Mesenchymal stem cell (in vitro differentiated cells and primary cell): ENCODE measurements at regions not wholly inside any gene's neighbourhood (a gene's known extent, or its start where the extent isn't known, plus 50 kb on each side); places are given as distances from the start of the nearest gene placed in this dataset.

ENCODE experiments used
- DNase-seq: peaks from one replicate; pipeline ENCODE4 v3.0.0-alpha.2; 2013
- H2AFZ ChIP-seq: one replicate; pipeline ENCODE4 v1.6.1; 2013; ENCODE audit warnings: low read depth, mild to moderate bottlenecking, control low read depth, inconsistent platforms, low read length, moderate library complexity
- H2AK5ac ChIP-seq: 2 replicates; pipeline ENCODE4 v1.6.1; 2013; ENCODE audit warnings: low read length, moderate library complexity, mild to moderate bottlenecking, inconsistent platforms; ENCODE audit not compliant: severe bottlenecking
- H2BK120ac ChIP-seq: one replicate; pipeline ENCODE4 v1.6.1; 2013; ENCODE audit warnings: low read depth, mild to moderate bottlenecking, inconsistent platforms, low read length, moderate library complexity
- H2BK12ac ChIP-seq, 2 experiments: one replicate each; pipeline ENCODE4 v1.6.1; 2013; ENCODE audit warnings: inconsistent platforms in 2 of 2, low read length in 2 of 2, mild to moderate bottlenecking in 2 of 2, moderate library complexity in 2 of 2, control low read depth in 1 of 2
- H2BK15ac ChIP-seq: one replicate; pipeline ENCODE4 v1.6.1; 2013; ENCODE audit warnings: mild to moderate bottlenecking, low read depth, inconsistent platforms; ENCODE audit not compliant: poor library complexity, severe bottlenecking
- H2BK5ac ChIP-seq: 2 replicates; pipeline ENCODE4 v1.6.1; 2013; ENCODE audit warnings: low read depth, mild to moderate bottlenecking, low read length, control low read depth, inconsistent platforms; ENCODE audit not compliant: poor library complexity, severe bottlenecking
- H3K14ac ChIP-seq, 2 experiments: one replicate each; pipeline ENCODE4 v1.6.1; 2013; ENCODE audit warnings: inconsistent platforms in 2 of 2, low read length in 2 of 2, control low read depth in 1 of 2, mild to moderate bottlenecking in 1 of 2, moderate library complexity in 1 of 2
- H3K18ac ChIP-seq, 2 experiments: one replicate each; pipeline ENCODE4 v1.6.1; 2013; ENCODE audit warnings: inconsistent platforms in 2 of 2, low read length in 2 of 2, control low read depth in 1 of 2, low read depth in 1 of 2, mild to moderate bottlenecking in 1 of 2
- H3K23ac ChIP-seq, 2 experiments: one replicate each; pipeline ENCODE4 v1.6.1; 2013; ENCODE audit warnings: inconsistent platforms in 2 of 2, low read length in 2 of 2, mild to moderate bottlenecking in 2 of 2, moderate library complexity in 2 of 2, control low read depth in 1 of 2
- H3K27ac ChIP-seq: 2 replicates; pipeline ENCODE4 v1.5.1; 2013; ENCODE audit warnings: mild to moderate bottlenecking, moderate library complexity, low read length, control low read depth, inconsistent platforms; ENCODE audit not compliant: poor library complexity, severe bottlenecking
- H3K27me3 ChIP-seq, 2 experiments: 2 replicates each; pipeline versions ENCODE4 v1.6.1 to v1.7.0; 2013; ENCODE audit warnings: low read length in 2 of 2, mild to moderate bottlenecking in 2 of 2, moderate library complexity in 2 of 2, control low read depth in 1 of 2, inconsistent platforms in 1 of 2; ENCODE audit not compliant: control insufficient read depth in 1 of 2, insufficient read depth in 1 of 2
- H3K36me3 ChIP-seq, 2 experiments: 2 replicates each; pipeline versions ENCODE4 v1.6.1 to v1.7.0; 2013; ENCODE audit warnings: low read length in 2 of 2, control low read depth in 1 of 2, inconsistent platforms in 1 of 2, low read depth in 1 of 2, mild to moderate bottlenecking in 1 of 2; ENCODE audit not compliant: insufficient read depth in 2 of 2, control insufficient read depth in 1 of 2
- H3K4ac ChIP-seq, 2 experiments: one replicate each; pipeline ENCODE4 v1.6.1; 2013; ENCODE audit warnings: inconsistent platforms in 2 of 2, low read length in 2 of 2, mild to moderate bottlenecking in 2 of 2, moderate library complexity in 2 of 2, control low read depth in 1 of 2, low read depth in 1 of 2
- H3K4me1 ChIP-seq: 2 replicates; pipeline ENCODE4 v1.6.1; 2013; ENCODE audit warnings: low read depth, low read length, control low read depth; ENCODE audit not compliant: control insufficient read depth, insufficient read depth
- H3K4me2 ChIP-seq: 2 replicates; pipeline ENCODE4 v1.6.1; 2013; ENCODE audit warnings: low read length, mild to moderate bottlenecking, inconsistent platforms; ENCODE audit not compliant: poor library complexity, severe bottlenecking
- H3K4me3 ChIP-seq, 2 experiments: 2 replicates each; pipeline versions ENCODE4 v1.5.1 to v1.7.0; 2013; ENCODE audit warnings: low read length in 2 of 2, mild to moderate bottlenecking in 2 of 2, control low read depth in 1 of 2, low read depth in 1 of 2; ENCODE audit not compliant: insufficient read depth in 1 of 2
- H3K79me1 ChIP-seq: replicated peaks from 2 replicates; pipeline ENCODE4 v1.6.1; 2013; ENCODE audit warnings: mild to moderate bottlenecking, control low read depth, low read length, inconsistent platforms; ENCODE audit not compliant: poor library complexity, severe bottlenecking
- H3K9ac ChIP-seq: 2 replicates; pipeline ENCODE4 v1.7.0; 2013; ENCODE audit warnings: mild to moderate bottlenecking, low read length, moderate library complexity
- H3K9me3 ChIP-seq: 2 replicates; pipeline ENCODE4 v1.7.0; 2013; ENCODE audit warnings: mild to moderate bottlenecking, low read length; ENCODE audit not compliant: control insufficient read depth
- H4K8ac ChIP-seq: one replicate; pipeline ENCODE4 v1.6.1; 2013; ENCODE audit warnings: inconsistent platforms, mild to moderate bottlenecking, low read length, moderate library complexity
- H4K91ac ChIP-seq: one replicate; pipeline ENCODE4 v1.6.1; 2013; ENCODE audit warnings: mild to moderate bottlenecking, low read length, inconsistent platforms
- WGBS: methylation state at CpG from one replicate; pipeline ENCODE4 v1.1.7; 2013; ENCODE audit warnings: mixed read lengths; 5-methylcytosine and 5-hydroxymethylcytosine counted together

DNA sequence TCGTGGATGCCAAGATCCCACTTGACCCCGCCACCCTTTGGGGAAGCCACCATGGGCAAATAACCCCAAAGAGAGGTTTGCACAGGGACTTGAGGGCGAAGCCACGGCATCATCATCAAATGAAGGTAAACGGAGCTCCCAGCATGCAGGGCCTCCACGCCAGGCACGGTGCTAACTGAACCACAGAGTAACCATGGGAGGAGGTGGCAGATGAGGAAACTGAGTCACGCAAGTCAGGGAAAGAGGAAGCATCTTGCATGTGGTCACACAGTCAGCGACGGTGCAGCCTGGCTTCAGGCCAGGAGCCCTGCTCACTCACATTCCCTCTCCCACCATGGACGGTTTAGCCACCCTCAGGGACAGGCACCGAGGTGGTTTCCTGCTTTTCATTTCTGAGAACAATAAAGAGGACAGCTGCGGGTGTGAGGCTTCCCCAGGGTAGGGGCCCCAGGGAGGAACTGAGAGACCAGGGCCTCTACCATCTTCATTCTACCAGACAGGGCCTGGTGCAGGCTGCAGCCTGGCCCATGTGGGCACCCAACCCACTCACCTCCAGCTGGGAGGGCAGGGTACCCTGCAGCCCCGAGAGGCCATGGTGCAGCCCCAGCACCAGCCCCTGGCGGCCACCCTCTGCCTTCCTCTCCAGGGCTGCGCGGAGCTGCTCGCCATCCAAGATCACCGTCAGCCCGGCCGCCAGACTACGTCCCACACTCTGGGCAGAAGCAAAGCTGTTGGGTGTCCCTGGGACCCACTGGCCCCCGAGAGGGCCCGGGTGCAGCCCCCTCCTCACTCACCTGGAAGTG lies 78.3 kb downstream of the RMI2 start:
- no peaks in the 10 kb centered on the region for H3K36me3 ChIP-seq

DNA sequence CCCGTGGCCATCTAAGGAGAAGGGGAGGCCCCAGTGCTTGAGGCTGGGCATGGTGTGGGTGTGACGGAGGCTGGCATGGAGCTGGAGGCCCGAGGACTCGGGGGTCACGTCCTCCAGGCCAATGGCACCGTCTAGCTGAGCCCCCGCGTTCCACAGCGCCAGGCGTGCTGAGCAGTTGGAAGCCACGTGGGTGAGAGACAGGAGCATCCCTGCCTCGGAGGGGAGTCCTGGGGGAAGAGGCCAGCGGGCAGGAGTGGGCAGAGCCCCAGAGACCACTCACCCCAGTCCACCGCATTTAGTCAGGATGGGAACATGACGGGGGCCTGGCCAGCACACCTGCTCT lies 78.8 kb downstream of the RMI2 start:
- Histone ChIP-seq H2BK5ac (no peak overlapping the region), H2AFZ (no peak overlapping the region)
- 87% methylated on average over 15 of the region's 15 CpGs for WGBS

More for the DNA sequence above, 78.3 kb downstream of the RMI2 start:
- no peak overlapping the region for H2BK15ac ChIP-seq
- H2BK12ac ChIP-seq = no peak overlapping the region
- H3K14ac ChIP-seq = peak overlapping the region in 1 of 2 experiments; percentile 4
- H2BK5ac ChIP-seq = no peak overlapping the region
- no peak overlapping the region for H3K18ac ChIP-seq
- H3K27me3 ChIP-seq = peaks cover 8 to 24% of the 10 kb centered on the region in 2 experiments
- no peak overlapping the region for H2AK5ac ChIP-seq
- no peaks in the 10 kb centered on the region for H3K9me3 ChIP-seq
- no peak overlapping the region for H4K8ac ChIP-seq
- H2BK120ac ChIP-seq = no peak overlapping the region
- 88% methylated on average over 24 of the region's 24 CpGs for WGBS
- H3K4me2 ChIP-seq = no peak overlapping the region
- no peaks in the 10 kb centered on the region for H3K4me1 ChIP-seq
- H4K91ac ChIP-seq = no peak overlapping the region
- no peak overlapping the region for H3K4me3 ChIP-seq
- no peaks in the 10 kb centered on the region for H3K79me1 ChIP-seq
- H3K23ac ChIP-seq = no peak overlapping the region
- no peak overlapping the region for H3K27ac ChIP-seq
- no peak overlapping the region for H3K9ac ChIP-seq
- H2AFZ ChIP-seq = no peak overlapping the region
- no peak overlapping the region for H3K4ac ChIP-seq
- no peak for DNase-seq

DNA sequence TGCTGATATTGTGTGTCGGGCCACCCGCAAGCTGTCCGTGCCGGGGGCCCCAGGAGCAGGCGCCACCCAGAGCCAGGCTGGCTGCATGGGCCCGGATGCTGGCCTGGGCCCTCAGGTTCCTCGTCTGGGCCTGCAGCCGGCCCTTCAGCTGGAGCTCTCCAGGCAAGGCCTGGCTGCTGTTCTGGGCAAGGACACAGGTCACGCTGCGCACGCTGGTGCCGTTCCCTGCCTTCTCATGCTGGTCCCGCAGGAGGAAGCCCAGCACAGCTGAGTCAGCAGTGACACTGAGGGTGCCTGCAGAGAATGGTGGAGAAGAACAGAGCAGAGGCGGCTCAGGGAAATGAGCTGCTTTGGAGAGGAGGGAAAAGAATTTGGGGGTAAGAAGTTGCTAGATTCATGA lies 79.9 kb downstream of the RMI2 start:
- peak overlapping the region in 1 of 2 experiments; percentile 20 for H3K14ac ChIP-seq
- no peak overlapping the region for H4K8ac ChIP-seq
- peaks cover 14 to 30% of the 10 kb centered on the region in 2 experiments for H3K27me3 ChIP-seq
- H3K79me1 ChIP-seq = no peaks in the 10 kb centered on the region
- H3K18ac ChIP-seq = no peak overlapping the region
- H3K4ac ChIP-seq = no peak overlapping the region
- no peak overlapping the region for H2AK5ac ChIP-seq
- H4K91ac ChIP-seq = no peak overlapping the region
- no peak overlapping the region for H2BK5ac ChIP-seq
- no peaks in the 10 kb centered on the region for H3K36me3 ChIP-seq
- WGBS = 81% methylated on average over 14 of the region's 14 CpGs
- no peak overlapping the region for H2BK12ac ChIP-seq
- no peaks in the 10 kb centered on the region for H3K9me3 ChIP-seq
- peaks cover 2% of the 10 kb centered on the region for H3K4me1 ChIP-seq
- H3K9ac ChIP-seq = no peak overlapping the region
- H3K27ac ChIP-seq = no peak overlapping the region
- H2BK120ac ChIP-seq = no peak overlapping the region
- H3K4me2 ChIP-seq = no peak overlapping the region
- no peak overlapping the region for H2AFZ ChIP-seq
- DNase-seq = no peak
- H2BK15ac ChIP-seq = no peak overlapping the region
- H3K4me3 ChIP-seq = peak overlapping the region in 1 of 2 experiments; percentile 31
- H3K23ac ChIP-seq = no peak overlapping the region

More for the DNA sequence above, 78.8 kb downstream of the RMI2 start:
- no peak overlapping the region for H2BK120ac ChIP-seq
- H2AK5ac ChIP-seq = no peak overlapping the region
- H2BK15ac ChIP-seq = no peak overlapping the region
- no peak overlapping the region for H3K18ac ChIP-seq
- H2BK12ac ChIP-seq = no peak overlapping the region
- H3K4ac ChIP-seq = no peak overlapping the region
- no peak overlapping the region for H3K4me2 ChIP-seq
- no peak overlapping the region for H4K91ac ChIP-seq
- no peak overlapping the region for H4K8ac ChIP-seq
- no peak overlapping the region for H3K4me3 ChIP-seq
- no peak for DNase-seq
- no peaks in the 10 kb centered on the region for H3K9me3 ChIP-seq
- no peak overlapping the region for H3K23ac ChIP-seq
- no peak overlapping the region for H3K14ac ChIP-seq
- H3K27ac ChIP-seq = no peak overlapping the region
- no peaks in the 10 kb centered on the region for H3K4me1 ChIP-seq
- H3K9ac ChIP-seq = no peak overlapping the region
- H3K79me1 ChIP-seq = no peaks in the 10 kb centered on the region
- no peaks in the 10 kb centered on the region for H3K36me3 ChIP-seq
- peaks cover 10 to 29% of the 10 kb centered on the region in 2 experiments for H3K27me3 ChIP-seq

DNA sequence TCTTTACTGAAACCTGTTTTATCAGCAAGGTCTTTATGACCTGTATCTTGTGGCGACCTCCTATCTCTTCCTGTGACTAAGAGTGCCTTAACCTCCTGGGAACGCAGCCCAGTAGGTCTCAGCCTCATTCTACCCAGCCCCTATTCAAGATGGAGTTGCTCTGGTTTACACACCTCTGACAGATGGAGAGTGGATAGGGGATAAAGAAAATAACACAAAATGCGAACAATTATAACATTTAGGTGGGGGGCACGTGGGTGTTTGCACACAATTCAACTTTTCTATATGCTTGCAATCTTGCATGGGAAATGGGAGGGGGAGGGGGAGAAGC lies 83.3 kb downstream of the RMI2 start:
- no peak overlapping the region for H3K4ac ChIP-seq
- H2BK5ac ChIP-seq = no peak overlapping the region
- H2AK5ac ChIP-seq = no peak overlapping the region
- no peak overlapping the region for H4K8ac ChIP-seq
- H3K23ac ChIP-seq = no peak overlapping the region
- peaks cover 16 to 29% of the 10 kb centered on the region in 2 experiments for H3K27me3 ChIP-seq
- H3K36me3 ChIP-seq = no peaks in the 10 kb centered on the region
- H3K9ac ChIP-seq = no peak overlapping the region
- H2BK15ac ChIP-seq = no peak overlapping the region
- no peak overlapping the region for H3K18ac ChIP-seq
- WGBS = 66% methylated on average over 4 of the region's 4 CpGs
- H3K27ac ChIP-seq = no peak overlapping the region
- no peak for DNase-seq
- H2BK12ac ChIP-seq = no peak overlapping the region
- H3K4me3 ChIP-seq = no peak overlapping the region
- no peak overlapping the region for H4K91ac ChIP-seq
- no peak overlapping the region for H3K14ac ChIP-seq
- no peak overlapping the region for H2AFZ ChIP-seq
- peaks cover 2% of the 10 kb centered on the region for H3K4me1 ChIP-seq
- H3K4me2 ChIP-seq = no peak overlapping the region
- H3K79me1 ChIP-seq = no peaks in the 10 kb centered on the region
- peaks cover 11% of the 10 kb centered on the region for H3K9me3 ChIP-seq
- no peak overlapping the region for H2BK120ac ChIP-seq
